ENCODE measurements at regions not wholly inside any gene's neighbourhood (a gene's known extent, or its start where the extent isn't known, plus 50 kb on each side); places are given as distances from the start of the nearest gene placed in this dataset.
"Not testable (repeated sequence)": the region's sequence is repeated elsewhere in the genome, so short reads cannot be mapped to it uniquely, and the experiment has no call there.

DNA sequence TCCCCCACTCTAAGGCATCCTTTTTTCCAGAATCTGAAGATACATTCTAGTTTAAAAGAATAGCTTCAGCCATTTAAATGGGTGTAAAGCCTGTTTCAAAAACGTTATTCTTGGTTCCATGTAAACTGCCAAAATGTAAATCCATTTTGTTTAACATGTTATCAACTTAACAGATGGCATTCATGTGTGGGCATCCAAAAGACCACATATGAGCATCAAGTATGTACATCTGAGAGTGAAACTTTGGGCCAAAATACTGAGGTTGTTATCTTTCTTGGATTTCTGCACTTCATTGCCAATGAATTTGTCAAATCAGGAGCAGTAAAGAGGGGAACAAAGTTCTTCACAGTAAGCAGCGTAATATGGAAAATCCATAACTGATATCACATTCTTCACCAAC is 395.4 kb downstream of the ZNF804A start:
- H3K4me3 Mint-ChIP-seq (ENCODE audit: low read depth), result no peak overlapping the region
- no peaks in the 10 kb centered on the region for H3K36me3 Mint-ChIP-seq (ENCODE audit: low read depth)
- H3K4me1 Mint-ChIP-seq (ENCODE audit: low read depth), result no peaks in the 10 kb centered on the region
- intact Hi-C loops (cut with micrococcal nuclease), result no loop called here
- no peak for DNase-seq (ENCODE audit: low spot score)
- peaks cover 6% of the 10 kb centered on the region for H3K9me3 Mint-ChIP-seq
- no peaks in the 10 kb centered on the region for H3K27me3 Mint-ChIP-seq (ENCODE audit: low read depth)
- H3K27ac Mint-ChIP-seq, result no peak overlapping the region

DNA sequence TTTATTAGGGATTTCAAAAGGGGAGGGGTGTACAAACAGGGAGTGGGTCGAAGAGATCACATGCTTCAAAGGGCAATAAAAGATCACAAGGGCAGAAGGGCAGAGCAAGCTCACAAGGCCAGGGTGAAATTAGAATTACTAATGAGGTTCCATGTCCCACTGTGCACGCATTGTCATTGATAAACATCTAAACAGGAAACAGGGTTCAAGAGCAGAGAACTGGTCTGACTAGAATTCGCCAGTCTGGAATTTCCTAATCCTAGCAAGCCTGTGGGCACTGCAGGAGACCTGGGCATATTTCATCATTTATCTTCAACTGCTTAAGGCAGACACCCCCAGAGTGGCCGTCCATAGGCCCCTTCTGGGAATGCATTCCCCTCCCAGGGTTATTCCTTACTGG is 408.2 kb downstream of the ZNF804A start:
- Mint-ChIP-seq H3K9me3 (peaks cover 56% of the 10 kb centered on the region), H3K27ac (no peak overlapping the region), H3K4me1 (ENCODE audit: low read depth) (no peaks in the 10 kb centered on the region), H3K36me3 (ENCODE audit: low read depth) (no peaks in the 10 kb centered on the region), H3K4me3 (ENCODE audit: low read depth) (no peak overlapping the region), H3K27me3 (ENCODE audit: low read depth) (no peaks in the 10 kb centered on the region)
- DNase-seq (ENCODE audit: low spot score), result no peak
- intact Hi-C loops (cut with micrococcal nuclease), result no loop called here

DNA sequence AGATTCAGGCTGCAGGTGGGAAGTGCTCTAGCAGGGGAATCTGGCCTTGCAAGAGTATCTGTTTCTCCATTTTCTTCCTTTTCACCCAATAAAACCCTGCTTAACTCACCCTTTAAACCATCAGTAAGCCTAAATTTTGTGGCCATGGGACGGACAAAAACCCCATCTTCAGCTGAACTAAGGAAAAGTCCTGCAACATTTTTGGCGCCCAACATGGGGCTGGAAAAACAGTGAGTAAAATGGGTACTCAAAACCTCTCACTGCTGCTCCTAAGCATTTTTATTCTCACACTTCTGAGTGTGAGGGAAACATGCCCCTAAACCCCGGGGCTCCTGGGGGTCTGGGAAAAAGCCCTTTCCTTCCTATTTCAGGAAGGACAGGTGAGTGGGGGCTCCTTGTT is 414.3 kb downstream of the ZNF804A start:
- Mint-ChIP-seq H3K27ac (no peak overlapping the region), H3K9me3 (peaks cover 54% of the 10 kb centered on the region), H3K36me3 (ENCODE audit: low read depth) (no peaks in the 10 kb centered on the region), H3K4me3 (ENCODE audit: low read depth) (no peak overlapping the region), H3K4me1 (ENCODE audit: low read depth) (no peaks in the 10 kb centered on the region), H3K27me3 (ENCODE audit: low read depth) (no peaks in the 10 kb centered on the region)
- DNase-seq (ENCODE audit: low spot score), result no peak
- intact Hi-C loops (cut with micrococcal nuclease), result no loop called here

DNA sequence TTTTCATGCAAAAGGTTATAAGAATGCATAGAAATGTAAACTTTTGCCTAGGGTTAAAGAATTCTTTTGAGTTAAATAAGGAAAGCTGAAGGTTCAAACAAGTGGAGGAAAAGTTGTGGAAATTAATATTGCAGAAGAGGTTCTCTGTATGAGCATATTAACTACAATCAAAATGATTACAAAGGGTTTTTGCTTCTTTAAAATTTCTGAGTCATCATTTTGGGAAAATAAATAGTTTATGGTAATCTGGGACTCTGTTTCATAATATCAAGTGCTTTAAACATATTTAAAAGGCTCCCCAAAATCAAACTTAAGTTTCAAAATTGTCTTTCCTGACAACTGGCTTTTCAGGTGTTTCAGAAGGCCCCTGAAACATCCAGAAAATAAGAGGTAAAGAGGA is 415.7 kb downstream of the ZNF804A start:
- Mint-ChIP-seq H3K4me3 (ENCODE audit: low read depth) (no peak overlapping the region), H3K4me1 (ENCODE audit: low read depth) (no peaks in the 10 kb centered on the region), H3K9me3 (peaks cover 43% of the 10 kb centered on the region), H3K36me3 (ENCODE audit: low read depth) (no peaks in the 10 kb centered on the region), H3K27ac (no peak overlapping the region), H3K27me3 (ENCODE audit: low read depth) (no peaks in the 10 kb centered on the region)
- intact Hi-C loops (cut with micrococcal nuclease), result no loop called here
- no peak for DNase-seq (ENCODE audit: low spot score)

DNA sequence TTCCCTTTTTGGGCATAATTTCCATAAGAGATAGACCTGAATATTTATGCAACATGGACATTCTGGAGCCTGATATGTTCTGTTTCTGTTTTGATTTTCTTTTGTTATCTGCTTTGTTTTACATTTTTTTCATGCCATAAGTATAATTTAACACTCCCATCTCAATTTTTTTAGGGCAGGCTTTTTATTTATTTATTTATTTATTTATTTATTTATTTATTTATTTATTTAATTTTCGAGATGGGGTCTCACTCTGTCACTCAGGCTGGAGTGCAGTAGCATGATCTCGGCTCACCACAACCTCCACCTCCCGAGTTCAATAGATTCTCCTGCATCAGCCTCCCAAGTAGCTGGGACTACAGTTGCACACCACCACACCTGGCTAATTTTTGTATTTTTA is 427.6 kb downstream of the ZNF804A start:
- H3K36me3 Mint-ChIP-seq (ENCODE audit: low read depth); H3K27me3 Mint-ChIP-seq (ENCODE audit: low read depth); intact Hi-C loops (cut with micrococcal nuclease): not testable (repeated sequence)

DNA sequence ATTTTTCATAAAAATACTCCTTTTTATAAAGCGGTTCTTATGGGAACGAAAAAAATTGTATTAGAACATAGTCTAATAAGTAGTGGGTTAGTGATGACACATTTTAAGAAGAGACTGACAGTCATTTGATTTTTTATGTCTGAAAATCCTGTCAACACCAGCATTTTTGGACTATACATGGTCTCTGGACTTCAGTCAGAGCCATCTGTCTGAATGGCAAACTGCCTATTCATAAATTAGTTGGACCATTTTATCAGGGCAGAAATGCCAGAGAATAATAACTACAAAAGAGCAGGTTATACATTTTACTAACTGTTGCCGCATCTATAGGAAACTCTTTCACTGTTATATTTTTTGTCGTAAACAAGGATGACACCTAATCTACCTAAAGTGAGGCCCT is 437.6 kb downstream of the ZNF804A start:
- Mint-ChIP-seq H3K4me1 (ENCODE audit: low read depth) (no peaks in the 10 kb centered on the region), H3K36me3 (ENCODE audit: low read depth) (no peaks in the 10 kb centered on the region), H3K27me3 (ENCODE audit: low read depth) (no peaks in the 10 kb centered on the region), H3K27ac (no peak overlapping the region), H3K9me3 (peaks cover 42% of the 10 kb centered on the region), H3K4me3 (ENCODE audit: low read depth) (no peak overlapping the region)
- intact Hi-C loops (cut with micrococcal nuclease), result no loop called here
- DNase-seq (ENCODE audit: low spot score), result no peak

More for the DNA sequence above, 427.6 kb downstream of the ZNF804A start:
- peaks cover 38% of the 10 kb centered on the region for H3K9me3 Mint-ChIP-seq
- not testable (repeated sequence) for H3K4me1 Mint-ChIP-seq (ENCODE audit: low read depth); H3K4me3 Mint-ChIP-seq (ENCODE audit: low read depth); H3K27ac Mint-ChIP-seq; DNase-seq (ENCODE audit: low spot score)

DNA sequence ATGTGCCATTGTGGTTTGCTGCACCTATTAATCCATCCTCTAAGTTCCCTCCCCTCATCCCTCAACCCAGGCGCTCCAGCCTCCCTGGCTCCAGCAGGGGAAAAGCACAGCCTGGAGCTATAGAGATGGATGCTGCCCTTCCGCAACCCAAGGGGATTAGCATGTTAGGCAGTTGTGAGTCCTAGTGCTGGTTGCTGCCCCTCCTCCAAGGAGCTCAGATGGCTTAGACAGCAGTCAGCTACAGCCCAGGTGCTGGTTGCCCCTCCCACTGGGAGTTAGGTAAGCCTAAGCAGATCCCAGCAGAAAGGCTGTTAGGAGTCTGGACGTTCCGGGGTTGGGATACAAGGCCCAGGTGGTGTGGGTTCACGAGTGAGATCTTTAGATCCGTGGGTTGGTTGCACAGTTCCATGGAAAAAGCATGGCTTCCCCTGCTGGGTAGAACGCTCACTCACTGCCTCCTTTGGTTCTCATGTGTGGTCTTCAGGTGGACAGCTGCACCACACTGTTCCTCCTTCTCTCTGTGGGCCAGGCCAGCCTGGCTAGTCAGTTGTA is 446.1 kb downstream of the ZNF804A start:
- H3K27ac Mint-ChIP-seq, result no peak overlapping the region

DNA sequence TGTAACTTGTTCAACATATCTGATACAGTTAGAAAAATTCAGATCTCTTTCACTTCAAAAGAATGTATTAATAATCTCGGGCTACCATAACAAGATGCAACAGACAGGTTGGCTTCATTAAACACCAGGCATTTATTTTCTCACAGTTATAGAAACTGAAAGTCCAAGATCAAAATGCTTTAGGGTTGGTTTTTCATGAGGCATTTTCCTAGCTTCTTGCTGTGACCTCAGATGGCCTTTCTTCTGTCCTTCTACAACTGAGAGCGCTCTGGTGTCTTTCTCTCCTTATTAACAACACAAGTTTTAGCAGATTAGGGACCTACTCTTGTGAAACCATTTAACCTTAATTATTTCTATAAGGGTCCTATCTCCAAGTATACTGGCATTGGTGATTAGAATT is 452.5 kb downstream of the ZNF804A start:
- intact Hi-C loops (cut with micrococcal nuclease), result no loop called here
- no peak overlapping the region for H3K4me3 Mint-ChIP-seq (ENCODE audit: low read depth)
- no peaks in the 10 kb centered on the region for H3K36me3 Mint-ChIP-seq (ENCODE audit: low read depth)
- no peaks in the 10 kb centered on the region for H3K27me3 Mint-ChIP-seq (ENCODE audit: low read depth)
- H3K9me3 Mint-ChIP-seq, result peaks cover 5% of the 10 kb centered on the region
- no peak for DNase-seq (ENCODE audit: low spot score)
- H3K4me1 Mint-ChIP-seq (ENCODE audit: low read depth), result no peaks in the 10 kb centered on the region
- H3K27ac Mint-ChIP-seq, result no peak overlapping the region

More for the DNA sequence above, 446.1 kb downstream of the ZNF804A start:
- Mint-ChIP-seq H3K4me3 (ENCODE audit: low read depth) (no peak overlapping the region), H3K4me1 (ENCODE audit: low read depth) (no peaks in the 10 kb centered on the region), H3K36me3 (ENCODE audit: low read depth) (no peaks in the 10 kb centered on the region), H3K9me3 (peaks cover 34% of the 10 kb centered on the region), H3K27me3 (ENCODE audit: low read depth) (no peaks in the 10 kb centered on the region)
- intact Hi-C loops (cut with micrococcal nuclease), result no loop called here
- DNase-seq (ENCODE audit: low spot score), result no peak

DNA sequence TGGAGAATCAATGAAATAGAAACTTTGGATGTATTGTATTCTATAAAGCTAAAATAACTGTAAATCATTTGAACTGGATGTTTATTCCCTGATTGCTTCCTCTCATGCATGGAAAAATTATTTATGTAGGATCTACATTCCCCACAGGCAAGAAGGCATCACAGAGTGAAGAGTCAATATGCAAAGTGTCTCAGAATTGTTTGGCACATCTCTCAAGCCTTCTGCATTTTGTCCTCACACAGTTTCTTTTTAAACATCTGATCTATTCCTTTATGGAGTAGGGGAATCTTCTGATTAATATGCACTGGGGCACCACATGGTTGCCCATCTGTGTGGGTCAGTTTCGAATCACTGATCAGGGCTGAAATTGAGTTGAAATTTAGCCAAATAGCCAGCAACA is 465.4 kb downstream of the ZNF804A start:
- peaks cover 5% of the 10 kb centered on the region for H3K9me3 Mint-ChIP-seq
- H3K36me3 Mint-ChIP-seq (ENCODE audit: low read depth), result no peaks in the 10 kb centered on the region
- no peak overlapping the region for H3K27ac Mint-ChIP-seq
- no peaks in the 10 kb centered on the region for H3K27me3 Mint-ChIP-seq (ENCODE audit: low read depth)
- DNase-seq (ENCODE audit: low spot score), result no peak
- intact Hi-C loops (cut with micrococcal nuclease), result no loop called here
- no peaks in the 10 kb centered on the region for H3K4me1 Mint-ChIP-seq (ENCODE audit: low read depth)
- H3K4me3 Mint-ChIP-seq (ENCODE audit: low read depth), result no peak overlapping the region

DNA sequence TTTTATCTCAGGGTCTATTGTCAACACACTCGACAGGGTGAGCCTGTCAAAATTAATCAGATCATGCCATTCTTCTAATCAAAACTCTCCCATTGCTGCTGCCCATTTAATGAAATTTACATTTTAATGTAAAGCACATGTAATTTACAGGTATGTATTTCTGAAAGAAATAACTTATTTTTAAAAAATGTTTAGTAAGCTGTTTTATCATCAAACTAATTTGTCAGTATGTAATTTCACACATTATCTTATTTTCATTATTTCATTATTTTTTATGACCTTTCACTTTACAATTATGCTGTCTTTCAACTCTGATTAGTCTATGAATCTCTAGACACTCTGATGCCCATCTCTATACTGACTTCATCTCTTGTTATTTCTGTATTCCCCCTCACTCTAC is 467.8 kb downstream of the ZNF804A start:
- H3K9me3 Mint-ChIP-seq, result peaks cover 5% of the 10 kb centered on the region
- no peak overlapping the region for H3K4me3 Mint-ChIP-seq (ENCODE audit: low read depth)
- no peak for DNase-seq (ENCODE audit: low spot score)
- H3K27ac Mint-ChIP-seq, result no peak overlapping the region
- intact Hi-C loops (cut with micrococcal nuclease), result no loop called here
- H3K36me3 Mint-ChIP-seq (ENCODE audit: low read depth), result no peaks in the 10 kb centered on the region
- H3K27me3 Mint-ChIP-seq (ENCODE audit: low read depth), result no peaks in the 10 kb centered on the region
- H3K4me1 Mint-ChIP-seq (ENCODE audit: low read depth), result no peaks in the 10 kb centered on the region

DNA sequence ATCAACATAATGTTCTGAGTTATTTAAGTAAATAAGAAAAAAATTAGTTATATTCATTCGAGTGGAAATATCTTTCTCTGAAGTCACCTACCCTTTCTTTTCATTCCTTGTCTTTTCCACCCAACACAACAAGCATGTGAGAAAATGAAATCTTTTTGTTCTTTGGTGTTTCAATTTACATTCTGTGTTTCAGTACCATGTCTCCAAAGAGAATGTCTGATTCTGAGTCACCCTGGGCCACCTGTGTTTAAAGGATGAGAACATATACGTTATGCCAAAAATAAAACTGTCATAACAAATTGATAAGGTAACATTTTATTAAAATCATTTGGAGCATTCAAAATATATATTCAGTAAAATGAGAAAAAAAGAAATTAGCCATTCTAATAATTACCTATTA is 470.8 kb downstream of the ZNF804A start:
- no peaks in the 10 kb centered on the region for H3K4me1 Mint-ChIP-seq (ENCODE audit: low read depth)
- intact Hi-C loops (cut with micrococcal nuclease), result no loop called here
- H3K27me3 Mint-ChIP-seq (ENCODE audit: low read depth), result no peaks in the 10 kb centered on the region
- no peaks in the 10 kb centered on the region for H3K9me3 Mint-ChIP-seq
- no peaks in the 10 kb centered on the region for H3K36me3 Mint-ChIP-seq (ENCODE audit: low read depth)
- no peak overlapping the region for H3K4me3 Mint-ChIP-seq (ENCODE audit: low read depth)
- H3K27ac Mint-ChIP-seq, result no peak overlapping the region
- no peak for DNase-seq (ENCODE audit: low spot score)

DNA sequence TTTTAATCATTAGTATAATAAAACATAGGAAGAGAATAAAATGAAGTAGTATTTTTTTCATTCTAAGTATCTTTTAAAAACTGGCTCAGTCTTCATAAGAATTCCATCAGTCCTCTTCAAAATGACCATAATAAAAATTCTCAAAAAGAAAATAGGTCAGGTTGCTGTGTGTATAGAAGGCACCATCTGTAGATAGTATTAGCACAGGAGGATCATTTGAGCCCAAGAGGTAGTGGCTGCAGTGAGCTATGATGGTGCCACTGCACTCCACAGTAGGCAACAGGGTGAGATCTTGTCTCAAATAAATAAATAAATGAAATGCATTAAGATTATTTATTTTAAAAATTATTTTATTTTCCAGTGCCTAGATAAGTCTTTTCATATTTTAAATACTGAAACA is 475.8 kb downstream of the ZNF804A start:
- no peaks in the 10 kb centered on the region for H3K4me1 Mint-ChIP-seq (ENCODE audit: low read depth)

DNA sequence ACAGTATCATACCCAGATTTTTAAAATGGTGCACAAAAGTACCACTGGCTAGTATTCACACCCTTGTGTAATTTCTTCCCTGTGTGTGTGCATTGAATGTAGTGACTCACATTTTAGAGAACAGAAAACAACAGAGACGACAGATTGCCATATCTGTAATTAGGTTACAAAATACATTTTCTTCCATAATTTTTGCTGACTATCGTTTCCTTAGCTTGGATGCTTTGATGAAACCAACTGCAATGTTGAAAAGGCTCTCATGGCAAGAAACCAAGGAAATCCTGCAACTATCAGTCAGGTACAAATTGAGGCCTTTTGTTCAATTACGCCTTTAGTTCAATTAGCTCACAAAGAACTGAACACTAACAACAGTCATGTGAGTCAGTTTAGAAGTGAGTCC is 484.4 kb downstream of the ZNF804A start:
- DNase-seq (ENCODE audit: low spot score), result no peak
- Mint-ChIP-seq H3K27ac (no peak overlapping the region), H3K9me3 (peaks cover 7% of the 10 kb centered on the region), H3K4me3 (ENCODE audit: low read depth) (no peak overlapping the region), H3K36me3 (ENCODE audit: low read depth) (no peaks in the 10 kb centered on the region), H3K27me3 (ENCODE audit: low read depth) (no peaks in the 10 kb centered on the region), H3K4me1 (ENCODE audit: low read depth) (no peaks in the 10 kb centered on the region)
- intact Hi-C loops (cut with micrococcal nuclease), result no loop called here

More for the DNA sequence above, 475.8 kb downstream of the ZNF804A start:
- no peaks in the 10 kb centered on the region for H3K27me3 Mint-ChIP-seq (ENCODE audit: low read depth)
- H3K4me3 Mint-ChIP-seq (ENCODE audit: low read depth), result no peak overlapping the region
- H3K9me3 Mint-ChIP-seq, result no peaks in the 10 kb centered on the region
- no peaks in the 10 kb centered on the region for H3K36me3 Mint-ChIP-seq (ENCODE audit: low read depth)
- H3K27ac Mint-ChIP-seq, result no peak overlapping the region
- intact Hi-C loops (cut with micrococcal nuclease), result no loop called here
- no peak for DNase-seq (ENCODE audit: low spot score)

DNA sequence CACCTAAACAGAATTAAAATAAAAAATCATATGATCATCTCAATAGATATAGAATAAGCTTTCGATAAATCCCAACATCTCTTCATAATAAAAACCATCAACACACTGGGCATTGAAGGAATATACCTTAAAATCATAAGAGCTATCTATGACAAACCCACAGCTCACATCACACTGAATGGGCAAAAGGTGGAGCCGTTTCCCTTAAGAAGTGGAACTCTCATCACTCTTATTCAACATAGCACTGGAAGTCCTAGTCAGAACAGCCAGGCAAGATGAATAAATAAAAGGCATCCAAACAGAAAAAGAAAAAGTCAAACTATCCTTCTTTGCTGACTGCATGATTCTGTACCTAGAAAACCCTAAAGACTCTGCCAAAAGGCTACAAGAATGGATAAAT is 510.3 kb downstream of the ZNF804A start:
- Mint-ChIP-seq H3K4me1 (ENCODE audit: low read depth) (no peaks in the 10 kb centered on the region), H3K27ac (no peak overlapping the region), H3K4me3 (ENCODE audit: low read depth) (no peak overlapping the region), H3K9me3 (peaks cover 26% of the 10 kb centered on the region), H3K27me3 (ENCODE audit: low read depth) (no peaks in the 10 kb centered on the region), H3K36me3 (ENCODE audit: low read depth) (no peaks in the 10 kb centered on the region)
- no peak for DNase-seq (ENCODE audit: low spot score)
- intact Hi-C loops (cut with micrococcal nuclease), result no loop called here

Measured in activated T-helper 2 cell treated with anti-CD3 and anti-CD28 coated beads, Interferon-gamma antibody, Interleukin-2, Interleukin-4, amounts not matched to agents 10 μg/mL and 5 μg/mL and 100 μg/mL, durations not matched to agents 14 hours and 24 hours and 36 hours (primary cell).